GM18867 (cell line): ENCODE measurements at regions not wholly inside any gene's neighbourhood (a gene's known extent, or its start where the extent isn't known, plus 50 kb on each side); places are given as distances from the start of the nearest gene placed in this dataset.
"Not testable (repeated sequence)": the region's sequence is repeated elsewhere in the genome, so short reads cannot be mapped to it uniquely, and the experiment has no call there.

ENCODE experiments used
- ATAC-seq: cut with Tn5 transposase; IDR thresholded peaks from one replicate; pipeline ENCODE4 v1.9.1; 2021; ENCODE audit warnings: mild to moderate bottlenecking, moderate library complexity; ENCODE audit not compliant: unreplicated experiment

DNA sequence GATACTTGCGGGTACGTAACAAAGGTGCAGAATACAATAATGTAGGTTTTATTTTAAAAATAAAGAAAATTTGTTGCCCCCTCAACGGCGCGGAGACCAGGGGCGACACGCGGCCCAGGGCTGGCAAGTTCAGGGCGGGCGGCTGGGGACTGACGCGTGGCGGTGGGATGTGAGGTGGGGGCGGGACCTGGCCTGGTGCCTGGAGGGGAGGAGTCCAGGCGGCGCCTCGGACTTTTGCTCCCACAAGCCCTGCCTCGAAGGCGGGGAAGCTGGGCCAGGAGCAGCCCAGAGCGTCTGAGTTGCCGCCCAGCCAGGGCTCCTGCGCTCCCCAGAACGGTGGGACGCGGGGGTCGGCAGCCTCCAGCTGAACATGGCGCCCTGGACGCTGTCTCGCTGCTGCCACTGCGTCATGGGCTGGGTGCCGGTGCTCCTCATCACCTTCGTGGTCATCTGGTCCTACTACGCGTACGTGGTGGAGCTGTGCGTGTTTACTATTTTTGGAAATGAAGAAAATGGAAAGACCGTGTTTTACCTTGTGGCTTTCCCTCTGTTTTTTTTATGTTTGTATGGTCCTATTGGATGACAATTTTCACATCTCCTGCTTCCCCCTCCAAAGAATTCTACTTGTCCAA is 1122.8 kb upstream of the ATXN8OS start:
- no peak for ATAC-seq

- ATAC-seq = no peak
Observed at GRCh38 chr13:68982961-68983619, 1124.5 kb upstream of the ATXN8OS start.

- no peak for ATAC-seq
Observed at GRCh38 chr13:68976287-68976686, 1131.3 kb upstream of the ATXN8OS start.

DNA sequence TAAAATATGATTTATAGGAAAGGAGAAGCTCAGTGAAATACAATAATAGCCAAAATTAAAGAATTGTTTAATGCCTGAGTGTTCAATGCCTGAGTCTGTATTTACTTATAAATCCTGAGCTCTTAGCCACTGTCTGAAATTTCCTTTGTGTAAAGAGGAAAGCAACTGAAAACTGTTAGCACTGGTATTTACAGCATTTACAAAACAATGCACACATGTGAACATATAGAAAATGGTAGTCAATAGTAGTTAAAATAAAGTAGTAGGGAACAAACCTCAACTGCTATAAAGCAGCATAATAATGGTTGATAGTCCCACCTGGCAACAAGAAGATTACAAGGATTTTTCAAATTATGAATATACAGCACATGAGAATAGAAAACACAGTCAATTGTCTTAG is 1137.1 kb upstream of the ATXN8OS start:
- no peak for ATAC-seq

DNA sequence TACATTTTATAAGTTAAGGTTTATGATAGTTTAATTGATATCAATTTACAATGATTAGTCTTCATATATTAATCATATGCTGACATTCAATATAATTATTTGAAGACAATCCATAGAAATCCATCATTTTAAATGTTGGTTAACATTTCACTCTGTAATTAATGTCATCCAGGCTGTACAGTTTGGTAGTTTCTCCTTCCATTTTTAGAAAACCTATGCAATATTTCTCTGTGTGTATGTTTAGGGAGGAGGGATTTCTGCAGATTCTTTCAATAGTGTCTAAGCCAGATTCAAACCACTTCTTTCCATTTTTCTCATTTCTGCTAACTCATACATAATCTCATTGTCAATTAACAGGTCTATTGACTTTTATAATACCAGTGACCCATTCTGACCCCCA is 1159.0 kb upstream of the ATXN8OS start:
- ATAC-seq = no peak

DNA sequence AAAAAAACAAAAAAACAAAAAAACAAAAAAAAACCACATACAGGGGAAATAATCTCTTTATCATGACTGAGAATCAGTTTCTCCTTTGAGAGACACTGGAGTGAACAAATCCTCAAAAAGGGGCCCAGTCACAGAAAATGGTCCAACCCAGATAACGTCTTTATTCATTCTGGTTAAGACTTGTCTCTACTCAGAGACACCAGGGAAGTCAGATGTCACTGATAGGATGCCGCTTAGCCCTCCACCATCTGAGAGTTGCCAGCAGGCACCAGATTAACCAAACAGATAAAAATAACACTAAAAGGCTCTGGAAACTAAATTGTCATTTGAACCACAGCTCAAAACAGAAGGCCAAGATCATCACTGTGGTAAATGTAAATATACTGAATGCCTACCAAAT is 1163.4 kb upstream of the ATXN8OS start:
- no peak for ATAC-seq

- no peak for ATAC-seq
Observed at GRCh38 chr13:68940049-68940448, 1167.6 kb upstream of the ATXN8OS start.

GRCh38 chr13:68938639-68939038 is 1169.0 kb upstream of the ATXN8OS start:
- no peak for ATAC-seq

DNA sequence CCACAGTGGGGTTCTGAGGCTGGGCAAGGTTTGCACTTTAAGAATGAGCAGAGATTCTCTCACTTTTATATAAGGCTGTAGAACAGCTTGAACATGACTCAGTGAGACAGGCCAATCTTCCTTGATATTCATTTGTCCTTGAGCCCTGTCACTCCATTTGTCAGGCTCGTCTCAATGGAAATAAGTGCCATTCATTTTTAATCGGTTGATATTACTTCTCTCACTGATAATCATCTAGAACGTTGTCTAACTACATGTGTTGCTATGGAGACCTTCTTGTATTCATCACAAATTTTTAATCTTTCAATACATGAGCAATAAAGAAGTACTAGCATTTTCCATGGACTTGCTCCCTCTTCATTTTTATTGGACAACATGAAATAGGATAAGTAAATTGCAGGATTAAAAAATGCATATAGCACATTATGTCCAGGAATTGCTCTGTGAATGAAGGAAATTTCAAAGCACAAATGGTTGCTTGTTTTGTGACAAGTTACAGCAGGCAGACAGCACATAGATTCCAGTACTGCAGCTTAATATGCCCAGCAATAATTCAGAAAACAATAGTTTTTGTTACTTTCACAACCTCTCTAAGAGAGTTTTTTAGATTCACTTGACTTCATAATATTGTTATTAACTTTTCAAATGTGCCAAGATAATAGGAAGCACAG is 1178.4 kb upstream of the ATXN8OS start:
- no peak for ATAC-seq

GRCh38 chr13:68927387-68928026 is 1180.1 kb upstream of the ATXN8OS start:
- ATAC-seq = no peak

DNA sequence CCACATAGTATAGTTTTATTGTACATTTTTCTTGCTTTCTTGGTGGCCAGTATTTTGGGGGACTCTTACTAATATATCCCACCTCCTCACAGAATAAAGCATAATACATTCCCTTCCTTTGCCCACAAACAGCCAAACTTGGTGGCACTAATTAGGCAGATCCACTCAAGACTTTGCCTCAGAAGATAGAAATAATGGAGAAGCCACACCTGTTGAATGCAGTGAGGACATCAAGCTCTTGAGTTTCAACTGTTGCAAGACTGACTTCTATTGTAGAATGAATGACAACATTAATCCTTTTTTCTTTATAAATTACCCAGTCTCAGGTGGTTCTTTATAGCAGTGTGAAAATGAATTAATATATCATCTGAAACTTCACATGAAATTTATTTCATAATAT is 1183.6 kb upstream of the ATXN8OS start:
- no peak for ATAC-seq

DNA sequence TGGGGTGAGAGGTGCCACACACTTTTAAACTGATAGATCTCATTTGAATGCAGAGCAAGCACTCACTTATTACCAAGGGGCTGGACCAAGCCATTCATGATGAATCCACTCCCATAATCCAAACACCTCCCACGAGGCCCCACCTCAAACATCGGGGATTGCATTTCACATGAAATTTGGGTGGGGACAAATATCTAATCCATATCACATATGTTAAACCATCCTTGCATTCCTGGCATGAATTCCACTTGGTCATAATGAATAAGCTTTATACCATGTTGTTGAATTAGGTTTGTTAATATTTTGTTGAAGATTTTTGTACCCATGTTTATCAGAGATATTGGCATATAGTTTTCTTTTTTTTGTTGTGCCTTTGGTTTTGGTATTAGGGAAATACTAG is 1198.7 kb upstream of the ATXN8OS start:
- ATAC-seq = no peak

- no peak for ATAC-seq
Observed at GRCh38 chr13:68905186-68905585, 1202.4 kb upstream of the ATXN8OS start.

GRCh38 chr13:68897331-68897928 is 1210.2 kb upstream of the ATXN8OS start:
- no peak for ATAC-seq

GRCh38 chr13:68895696-68896095 is 1211.9 kb upstream of the ATXN8OS start:
- no peak for ATAC-seq

DNA sequence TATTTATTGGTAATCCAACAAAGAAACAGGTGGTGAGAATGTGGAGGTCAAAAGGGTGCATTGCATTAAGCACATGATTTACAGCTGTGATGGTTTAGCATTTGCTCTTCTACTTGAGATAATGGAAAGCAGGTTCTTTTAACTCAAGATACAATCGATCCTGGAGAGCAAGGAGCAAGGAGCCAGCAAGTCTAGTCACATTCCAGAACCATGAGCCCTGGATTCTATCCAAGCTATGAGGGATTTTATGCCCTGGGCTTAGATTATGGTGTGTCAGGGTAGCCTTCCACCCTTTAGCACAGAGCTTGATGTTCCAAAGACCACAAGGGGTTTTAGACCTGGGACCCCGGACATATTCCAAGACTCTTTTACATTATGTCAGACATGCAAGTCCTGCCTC is 1213.9 kb upstream of the ATXN8OS start:
- not testable (repeated sequence) for ATAC-seq

DNA sequence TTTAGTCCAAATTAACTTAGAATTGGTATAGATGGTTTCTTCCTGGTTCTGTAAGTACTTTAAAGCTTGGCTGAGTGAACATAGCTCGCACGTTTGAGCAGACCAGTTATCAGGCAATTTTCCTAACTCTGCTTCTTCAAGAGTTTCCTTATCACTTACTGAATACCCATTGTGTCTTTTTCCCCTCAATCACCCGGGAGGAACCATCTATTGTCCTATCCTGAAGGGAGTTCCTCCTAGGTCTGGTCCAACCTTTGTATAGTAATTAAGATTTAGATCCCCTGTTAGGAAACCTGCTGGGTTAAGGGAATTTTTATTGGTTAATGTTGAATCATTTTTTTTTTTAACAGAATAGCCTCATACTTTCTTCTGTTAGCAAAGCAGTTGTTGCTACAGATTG is 1215.0 kb upstream of the ATXN8OS start:
- ATAC-seq = not testable (repeated sequence)

DNA sequence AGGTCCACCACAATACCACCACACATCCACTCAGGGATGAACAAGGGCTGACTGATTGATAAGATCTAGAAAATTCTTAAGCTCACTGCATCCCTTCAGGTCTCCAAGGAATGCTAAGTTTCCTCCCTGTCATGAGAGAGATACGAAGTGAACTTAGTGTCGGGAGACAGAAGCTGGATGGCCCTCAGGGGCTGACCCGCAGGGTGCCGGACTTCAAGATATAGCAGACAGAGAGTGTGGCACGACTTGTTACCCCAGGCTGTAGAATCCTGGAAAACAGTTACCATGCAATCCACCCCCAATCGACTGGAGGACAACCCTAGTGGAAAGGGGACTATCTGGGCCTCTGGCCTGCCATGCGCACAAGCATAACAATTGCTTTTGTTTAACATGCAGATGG is 1217.5 kb upstream of the ATXN8OS start:
- not testable (repeated sequence) for ATAC-seq

DNA sequence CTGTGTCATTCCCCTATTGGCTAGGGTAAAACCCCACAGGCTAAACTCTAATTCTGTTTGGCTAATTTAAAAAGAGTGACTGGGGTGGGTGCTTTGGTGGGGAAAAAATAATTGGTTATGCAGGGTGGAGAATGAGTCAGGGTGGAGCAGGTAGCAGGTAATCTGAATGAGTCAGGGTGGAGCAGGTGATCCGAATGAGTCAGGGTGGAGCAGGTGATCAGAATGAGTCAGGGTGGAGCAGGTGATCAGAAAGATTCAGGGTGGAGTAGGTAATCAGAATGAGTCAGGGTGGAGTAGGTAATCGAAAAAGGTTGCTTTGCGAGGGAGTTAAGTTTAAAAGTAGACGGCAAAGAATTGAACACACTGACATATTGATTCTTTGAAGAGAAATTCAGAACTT is 1218.8 kb upstream of the ATXN8OS start:
- no peak for ATAC-seq

DNA sequence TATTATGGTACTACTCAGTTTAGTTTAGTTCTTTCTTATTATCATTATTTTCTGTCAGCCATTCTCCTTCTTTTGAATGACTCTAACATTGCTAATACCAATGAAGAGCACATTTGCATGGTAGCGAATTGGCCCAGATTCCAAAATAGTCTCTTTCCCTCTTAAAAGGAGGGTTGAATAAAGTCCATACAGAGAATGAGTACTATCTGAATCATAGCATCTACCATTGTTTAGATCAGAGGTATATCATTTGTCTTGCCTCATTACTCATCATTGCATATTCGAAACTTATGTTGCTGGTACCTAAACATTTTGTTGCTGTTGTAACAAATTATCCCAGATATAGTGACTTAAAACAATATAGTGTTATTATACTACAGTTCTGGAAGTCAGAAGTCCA is 1235.3 kb upstream of the ATXN8OS start:
- ATAC-seq = no peak

DNA sequence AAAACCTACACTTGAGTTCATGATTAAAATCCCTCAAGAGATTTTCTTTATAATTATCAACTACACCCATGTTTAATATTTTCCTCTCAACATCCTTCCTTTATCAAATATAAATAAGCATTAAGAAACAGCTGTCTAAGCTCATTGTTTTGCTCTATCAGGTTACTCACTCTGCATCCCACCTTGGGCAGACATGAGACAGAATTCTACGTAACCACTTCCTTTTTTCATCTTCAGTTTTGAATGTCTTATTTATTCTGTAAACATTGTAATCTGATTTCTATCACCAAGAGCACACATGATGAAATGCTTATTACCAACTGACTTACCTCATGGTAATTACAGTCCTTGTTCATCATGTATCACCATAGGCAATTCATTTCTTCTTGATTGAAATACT is 1256.6 kb upstream of the ATXN8OS start:
- no peak for ATAC-seq
